ENCODE measurements at regions not wholly inside any gene's neighbourhood (a gene's known extent, or its start where the extent isn't known, plus 50 kb on each side); places are given as distances from the start of the nearest gene placed in this dataset.

GRCh38 chr2:139230881-139231280, 450.7 kb upstream of the NXPH2 start:
- TF ChIP-seq EP300 (IDR thresholded peaks at IDR 0.05; ENCODE audit: borderline replicate concordance) (no peak), YY1 (IDR thresholded peaks at IDR 0.05; ENCODE audit: low read depth) (no peak), NFIC (IDR thresholded peaks at IDR 0.05) (no peak), TEAD4 (IDR thresholded peaks at IDR 0.05) (no peak), REST (IDR thresholded peaks at IDR 0.05; ENCODE audit: low read depth) (no peak), TAF1 (IDR thresholded peaks at IDR 0.05; ENCODE audit: low read depth) (no peak), RAD21 (IDR thresholded peaks at IDR 0.05; ENCODE audit: low read depth) (no peak), CEBPB (IDR thresholded peaks at IDR 0.05) (no peak), ZBTB7A (IDR thresholded peaks at IDR 0.05; ENCODE audit: low read depth) (no peak), TCF12 (IDR thresholded peaks at IDR 0.05; ENCODE audit: low read depth) (no peak)

Measured in Ishikawa (cell line).